GM11168 (cell line): ENCODE measurements at regions not wholly inside any gene's neighbourhood (a gene's known extent, or its start where the extent isn't known, plus 50 kb on each side); places are given as distances from the start of the nearest gene placed in this dataset.

ENCODE experiments used
- in situ Hi-C: fragments of 300-500 bp; cut with MboI; formaldehyde crosslinking; loops from one replicate; pipeline ENCODE4 v1.12.0; 2022; ENCODE audit warnings: low sequenced_read_pairs; ENCODE audit not compliant: unreplicated experiment

DNA sequence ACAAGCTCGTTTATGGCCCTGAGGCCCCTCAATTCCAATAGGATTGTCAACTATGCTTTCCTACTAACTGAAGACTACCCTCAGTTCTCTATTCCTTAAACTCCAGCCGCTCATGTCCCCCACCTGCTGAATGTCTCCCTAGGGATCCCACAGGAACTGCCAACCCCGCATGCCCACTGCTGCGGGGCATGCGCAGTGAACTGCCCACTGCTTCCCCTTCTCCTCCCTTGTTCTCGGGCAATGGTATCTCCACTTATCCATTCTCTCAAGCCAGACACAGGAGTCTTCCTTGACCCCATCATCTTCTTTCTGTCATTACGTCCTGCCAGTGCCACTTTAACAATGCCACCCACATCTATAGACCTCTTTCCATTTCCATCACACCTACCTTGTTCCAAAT, 90.0 kb downstream of the FGF18 start:
- in situ Hi-C loops: no loop called here

DNA sequence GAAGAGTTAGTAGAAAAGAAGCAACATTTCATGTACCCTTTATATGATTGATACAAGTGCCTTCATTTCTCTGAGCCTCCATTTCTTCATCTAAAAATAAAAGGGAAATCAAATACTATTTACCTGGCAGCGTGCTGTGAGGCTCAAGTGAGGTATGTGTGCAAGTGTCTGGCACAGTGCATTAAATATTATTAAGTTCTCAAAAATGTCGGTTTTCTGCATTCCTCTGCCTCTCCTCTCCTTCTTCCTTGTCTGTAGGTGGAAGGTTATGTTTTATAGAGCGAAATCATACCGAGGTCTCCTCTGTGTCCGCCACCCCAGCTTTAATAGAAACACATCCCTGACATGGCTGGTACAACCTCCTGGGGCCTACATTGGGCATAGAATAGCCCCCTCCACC, 93.0 kb downstream of the FGF18 start:
- in situ Hi-C loops: no loop called here

DNA sequence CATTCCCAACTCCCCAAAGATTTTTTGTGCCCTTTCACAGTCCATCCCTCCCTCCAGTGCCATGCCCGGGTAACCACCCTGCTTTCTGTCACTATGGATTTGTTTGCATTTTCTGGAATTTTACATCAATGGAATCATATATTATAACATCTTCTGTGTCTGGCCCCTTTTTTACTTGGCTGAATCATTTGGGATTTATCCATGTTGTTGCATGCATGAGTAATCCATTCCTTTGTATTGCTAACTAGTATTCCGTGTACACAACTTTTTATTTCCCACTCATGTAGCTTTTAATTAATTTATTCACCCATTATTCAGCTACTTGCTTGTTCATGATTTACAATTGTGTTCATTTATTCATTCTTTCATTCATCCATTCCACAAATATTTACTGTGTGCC, 94.1 kb downstream of the FGF18 start:
- in situ Hi-C loops: no loop called here

DNA sequence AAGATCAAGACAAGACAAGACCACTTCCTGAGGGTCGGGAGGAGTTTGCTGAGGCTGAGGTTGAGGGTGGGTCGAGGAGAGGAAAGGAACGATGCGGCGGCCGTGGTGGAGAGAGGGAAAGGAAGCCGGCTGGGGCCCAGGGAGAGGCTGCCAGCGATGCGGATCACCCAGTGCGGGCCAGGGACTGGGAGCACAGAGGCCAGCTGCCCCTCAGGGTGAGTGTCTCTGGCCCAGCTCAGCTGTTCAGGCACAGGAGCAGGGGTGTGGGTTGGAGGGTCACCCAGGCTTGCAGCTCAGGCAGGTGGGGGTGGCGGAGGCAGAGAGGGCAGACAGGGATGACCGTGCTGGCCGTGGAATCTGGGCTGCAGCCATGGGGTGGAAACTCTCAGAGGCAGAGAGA, 99.5 kb downstream of the FGF18 start:
- in situ Hi-C loops: no loop called here

DNA sequence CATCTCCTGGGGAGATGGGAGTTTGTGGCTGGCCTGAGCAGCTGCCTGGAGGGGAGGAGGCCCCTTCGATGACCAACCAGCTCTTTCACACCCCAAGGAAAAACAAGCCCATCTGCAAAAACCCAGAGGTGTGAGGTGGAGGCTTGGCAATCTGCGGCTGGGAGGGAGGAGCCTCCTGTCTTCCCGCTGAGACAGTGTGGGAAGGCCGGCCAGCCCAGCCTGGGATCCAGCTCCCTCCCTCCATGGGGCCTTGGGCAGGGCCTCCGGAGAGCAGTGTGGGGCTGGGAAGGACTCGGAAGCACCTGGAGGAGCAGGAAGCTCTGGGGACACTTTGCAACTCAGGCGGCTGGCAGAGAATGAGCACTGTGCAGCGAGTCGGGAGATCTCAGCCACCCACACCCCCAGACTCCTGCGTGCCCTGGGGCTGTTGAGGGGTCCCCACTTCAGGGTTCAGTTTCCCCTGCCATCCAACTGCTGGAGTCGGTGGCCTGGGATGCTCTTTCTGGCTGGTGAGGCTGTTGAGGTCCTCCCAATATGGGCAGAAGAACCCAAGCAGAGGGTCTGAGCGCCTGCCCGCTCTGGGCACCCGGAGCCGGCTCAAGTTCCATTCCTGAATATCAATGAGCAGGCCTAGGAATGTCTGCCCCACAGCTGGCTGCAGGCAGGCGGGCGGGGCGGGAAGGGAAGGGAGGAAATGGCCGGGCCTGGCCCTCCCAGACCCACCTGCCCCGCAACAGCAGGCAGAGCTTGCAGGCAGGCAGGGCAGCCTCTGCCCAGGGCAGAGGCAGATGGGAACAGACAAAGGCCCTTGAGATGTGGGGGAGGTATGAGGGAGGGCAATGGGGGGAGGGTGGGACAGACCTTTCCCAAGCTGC, 101.1 kb downstream of the FGF18 start:
- in situ Hi-C loops: no loop called here

DNA sequence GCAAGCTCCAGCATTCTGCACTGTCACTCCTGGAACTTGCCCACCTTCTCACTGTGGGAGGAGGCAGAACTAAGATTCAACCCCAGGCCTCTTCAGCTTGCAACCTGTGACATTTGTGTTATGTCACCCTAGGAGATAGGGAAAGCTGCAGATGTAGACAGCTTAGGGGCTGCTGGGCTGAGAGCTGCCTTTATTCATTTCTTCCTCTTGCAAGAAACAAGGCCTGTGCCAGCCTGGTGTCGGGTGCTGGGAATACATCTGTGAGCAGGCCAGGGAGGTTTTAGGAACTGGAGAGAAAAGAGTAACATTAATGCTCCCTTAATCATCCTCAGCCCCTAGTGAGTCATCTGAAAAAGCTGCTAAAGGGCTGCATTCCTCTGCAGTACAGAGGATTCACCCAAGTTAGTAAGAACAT, 101.8 kb downstream of the FGF18 start:
- in situ Hi-C loops: no loop called here

DNA sequence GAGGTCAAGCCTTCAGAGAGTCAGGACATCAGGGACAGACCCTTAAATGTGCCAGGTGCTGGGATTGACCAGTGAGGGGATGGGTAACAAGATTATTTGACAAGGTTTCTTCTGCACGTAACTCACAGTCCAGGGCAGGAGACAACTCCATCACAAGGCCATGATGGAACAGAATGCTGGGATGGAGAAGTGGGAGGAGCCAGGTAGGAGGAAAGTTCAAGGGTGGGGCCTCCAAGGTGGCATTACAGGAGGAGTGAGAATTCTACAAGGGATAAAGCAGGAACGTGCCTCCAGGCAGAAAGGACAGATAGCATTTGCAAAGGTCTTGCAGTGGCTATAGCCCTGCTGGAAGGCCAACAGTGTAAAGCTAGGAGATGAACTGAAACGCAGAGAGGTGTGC, 102.2 kb downstream of the FGF18 start:
- in situ Hi-C loops: no loop called here

DNA sequence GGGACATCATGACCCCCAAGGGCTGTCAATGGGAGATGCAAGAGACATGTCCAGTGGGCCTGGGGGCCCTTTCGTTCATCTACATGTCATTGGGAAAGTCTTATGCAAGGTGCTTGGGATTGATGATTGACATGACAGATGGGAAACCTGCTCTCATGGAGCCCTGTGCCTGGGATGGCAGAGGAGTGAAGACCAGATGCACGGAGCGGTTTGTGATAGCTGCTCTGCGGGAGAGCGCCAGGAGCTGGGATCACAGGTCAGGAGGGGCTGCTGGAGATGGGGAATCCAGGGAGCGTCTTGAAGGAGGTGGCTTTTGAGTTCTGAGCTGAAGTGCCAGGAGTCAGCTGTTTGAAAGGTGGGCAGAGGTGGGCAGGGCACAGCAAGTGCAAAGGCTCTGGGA, 104.3 kb downstream of the FGF18 start:
- in situ Hi-C loops: no loop called here

DNA sequence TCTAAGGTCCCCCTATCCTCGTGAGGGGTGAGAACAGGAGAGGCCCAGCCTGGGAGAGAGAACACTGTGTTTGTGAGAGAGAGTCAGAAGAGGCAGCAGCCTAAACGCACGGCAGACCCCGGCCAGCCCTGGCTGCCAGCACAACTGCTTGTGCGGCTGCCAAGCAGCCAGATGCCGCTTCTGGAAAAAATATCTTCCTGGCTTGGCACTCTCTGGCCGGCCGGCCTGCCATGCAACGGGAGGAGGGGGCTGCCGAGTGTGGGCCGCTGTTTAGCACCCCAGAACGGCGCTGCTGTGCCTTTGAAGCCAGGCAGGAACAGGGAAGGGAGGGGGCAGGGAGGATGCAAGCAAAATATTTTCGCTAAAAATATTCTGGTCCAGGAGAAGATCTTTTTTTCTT, 105.0 kb downstream of the FGF18 start:
- in situ Hi-C loops: no loop called here

DNA sequence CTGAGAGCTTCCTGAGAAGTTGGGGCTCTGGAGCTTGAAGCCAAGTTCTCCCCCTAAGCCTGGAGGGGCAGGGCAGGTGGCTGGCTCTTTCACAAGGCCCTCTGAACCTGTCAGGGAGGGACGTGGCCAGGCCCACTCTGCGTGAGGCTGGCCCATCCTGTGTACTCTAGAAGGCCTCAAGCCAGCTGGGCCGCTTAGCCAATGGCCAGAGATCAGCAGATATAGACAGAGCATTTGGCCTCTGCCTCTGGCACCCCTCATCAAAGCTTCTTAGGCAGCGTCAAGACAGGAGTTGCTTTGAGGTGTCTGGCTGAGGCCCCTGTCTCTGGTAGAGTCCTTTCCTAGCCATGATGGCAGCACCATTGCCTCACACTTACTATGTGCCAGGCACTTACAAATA, 105.6 kb downstream of the FGF18 start:
- in situ Hi-C loops: no loop called here

DNA sequence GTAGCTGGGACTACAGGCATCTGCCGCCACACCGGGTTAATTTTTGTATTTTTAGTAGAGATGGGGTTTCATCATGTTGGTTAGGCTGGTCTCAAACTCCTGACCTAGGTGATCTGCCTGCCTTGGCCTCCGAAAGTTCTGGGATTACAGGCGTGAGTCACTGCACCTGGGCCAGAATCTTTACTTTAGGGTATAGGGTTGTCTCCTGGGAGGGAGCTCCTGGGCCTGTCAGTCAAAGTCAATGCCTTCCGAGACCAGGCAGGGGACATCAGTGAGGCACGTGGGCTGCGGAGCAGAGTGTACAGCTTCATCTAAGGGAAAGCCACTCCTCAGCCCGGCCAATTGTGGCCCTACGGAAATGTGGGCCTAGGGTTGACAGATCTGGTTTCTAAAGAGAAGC, 108.6 kb downstream of the FGF18 start:
- in situ Hi-C loops: no loop called here

DNA sequence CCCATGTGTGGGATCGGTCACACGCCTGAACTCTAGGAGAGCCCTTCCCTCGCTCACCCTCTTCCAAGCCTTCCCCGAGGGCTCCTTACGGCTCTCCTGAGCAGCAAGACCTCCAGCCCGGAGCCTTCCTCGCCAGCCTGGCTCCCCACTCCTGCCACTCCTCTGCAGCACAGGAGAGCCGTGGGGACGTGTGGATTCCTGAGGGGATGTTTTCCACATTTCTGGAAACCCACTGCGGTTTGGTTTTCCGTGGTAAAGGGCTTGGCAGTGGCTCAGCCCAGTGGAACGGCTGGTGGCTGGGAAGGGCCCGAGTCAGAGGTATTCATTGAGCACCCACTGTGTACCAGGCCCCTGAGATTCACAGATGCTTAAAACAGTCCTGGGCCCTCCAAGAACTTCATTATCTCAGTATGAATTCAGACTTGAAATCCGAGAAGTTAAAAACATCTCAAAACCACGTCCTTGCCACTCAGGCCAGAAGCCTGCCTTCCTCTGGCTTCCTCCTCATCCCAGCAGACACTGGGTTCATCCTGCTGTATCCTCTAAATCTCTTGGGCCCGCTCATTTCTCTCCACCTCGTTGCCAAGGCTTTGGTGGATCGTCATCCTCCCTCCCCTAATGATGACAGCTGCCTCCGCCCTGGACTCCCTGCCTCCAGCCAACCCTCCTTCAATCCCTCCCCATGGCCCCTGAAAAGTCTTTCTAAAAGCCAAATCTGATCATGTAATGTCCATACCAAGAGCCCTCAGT, 109.6 kb downstream of the FGF18 start:
- in situ Hi-C loops: no loop called here

DNA sequence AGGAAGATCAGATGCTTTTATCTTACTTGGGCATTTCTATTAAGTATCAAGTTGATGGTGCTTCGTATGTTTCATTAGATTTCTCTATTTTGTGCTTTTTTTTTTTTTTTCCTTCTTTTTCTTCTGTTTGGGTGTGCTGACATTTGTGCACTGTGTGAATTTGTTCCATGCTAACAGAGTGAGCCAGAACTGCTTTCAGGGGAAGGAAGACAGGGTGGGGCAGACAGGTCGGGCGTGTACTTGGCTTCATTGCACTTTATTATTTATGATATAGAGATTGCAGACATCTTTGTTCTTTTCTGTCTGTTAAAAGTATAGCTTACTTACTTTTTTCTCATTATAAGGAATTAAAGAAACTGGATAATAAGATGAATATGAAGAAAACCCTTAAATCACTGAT, 112.2 kb downstream of the FGF18 start:
- in situ Hi-C loops: no loop called here

DNA sequence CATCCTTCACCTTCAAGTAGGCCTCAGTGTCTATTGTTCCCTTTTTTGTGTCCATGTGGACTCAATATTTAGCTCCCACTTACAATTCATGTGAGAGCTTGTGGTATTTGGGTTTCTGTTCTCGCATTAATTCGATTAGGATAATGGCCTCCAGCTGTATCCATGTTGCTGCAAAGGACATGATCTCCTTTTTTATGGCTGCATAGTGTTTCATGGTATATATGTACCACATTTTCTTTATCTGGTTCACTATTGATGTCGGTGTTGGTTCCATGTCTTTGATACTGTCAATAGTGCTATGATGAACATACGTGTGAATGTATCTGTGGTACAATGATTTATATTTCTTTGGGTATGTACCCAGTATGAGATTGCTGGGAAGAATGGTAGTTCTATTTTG, 113.7 kb downstream of the FGF18 start:
- in situ Hi-C loops: no loop called here

DNA sequence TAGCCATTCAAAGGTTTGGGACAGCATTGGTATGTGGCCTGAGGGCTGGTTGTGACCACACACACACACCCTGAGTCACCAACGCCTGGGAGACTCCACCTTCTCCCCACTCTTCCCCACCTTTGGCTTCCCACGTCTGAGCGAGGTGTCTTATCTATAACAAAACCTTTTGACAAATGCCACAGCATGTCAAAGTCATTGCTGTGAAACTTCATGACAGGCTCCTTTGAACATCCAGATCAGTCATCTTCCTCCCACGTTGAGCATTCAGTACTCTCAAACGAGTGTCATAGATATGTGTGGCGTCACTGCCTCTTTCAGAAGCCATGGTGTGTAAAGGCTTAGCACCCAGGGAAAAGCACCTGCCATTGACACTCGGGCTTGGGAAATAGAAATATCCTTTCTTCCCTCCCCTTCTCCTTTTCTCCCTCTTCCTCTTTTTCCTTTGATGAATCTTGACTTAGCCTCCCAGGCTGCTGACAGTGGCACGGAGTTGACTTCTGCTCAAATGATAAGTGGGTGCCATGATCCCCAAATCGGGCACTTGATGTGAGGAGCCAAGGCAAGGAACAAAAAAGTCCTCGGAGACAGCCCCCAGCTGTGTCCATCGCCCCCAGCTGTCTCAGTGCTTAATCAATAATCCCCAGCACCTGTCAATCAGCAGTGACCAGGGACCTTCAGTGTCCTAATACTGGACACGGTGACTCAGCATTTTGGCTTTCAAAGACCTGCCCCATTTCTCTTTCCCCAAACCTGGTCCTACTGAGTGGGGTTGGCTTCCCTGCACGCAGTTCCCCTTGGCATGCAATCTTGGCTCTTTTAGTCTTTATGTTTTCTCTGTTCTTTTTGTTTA, 114.8 kb downstream of the FGF18 start:
- in situ Hi-C loops: no loop called here

DNA sequence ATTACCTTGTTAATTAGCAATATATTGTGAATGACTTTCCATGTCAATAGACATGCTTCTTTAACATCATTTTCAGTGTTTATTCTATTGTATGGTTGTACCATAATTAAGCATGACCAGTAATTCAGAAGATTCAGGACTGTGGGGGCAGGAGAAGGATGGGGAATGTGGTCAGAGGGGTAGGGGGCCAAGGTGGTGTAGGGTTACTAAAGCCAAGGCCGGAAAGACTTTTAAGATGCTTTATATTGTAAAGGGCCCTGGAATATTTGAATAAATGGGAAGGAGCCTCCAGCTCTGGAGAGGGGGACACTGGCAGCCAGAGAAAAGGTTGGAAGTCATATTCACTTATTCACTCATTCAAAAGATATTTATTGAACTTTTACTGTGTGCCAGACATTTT, 115.7 kb downstream of the FGF18 start:
- in situ Hi-C loops: no loop called here

DNA sequence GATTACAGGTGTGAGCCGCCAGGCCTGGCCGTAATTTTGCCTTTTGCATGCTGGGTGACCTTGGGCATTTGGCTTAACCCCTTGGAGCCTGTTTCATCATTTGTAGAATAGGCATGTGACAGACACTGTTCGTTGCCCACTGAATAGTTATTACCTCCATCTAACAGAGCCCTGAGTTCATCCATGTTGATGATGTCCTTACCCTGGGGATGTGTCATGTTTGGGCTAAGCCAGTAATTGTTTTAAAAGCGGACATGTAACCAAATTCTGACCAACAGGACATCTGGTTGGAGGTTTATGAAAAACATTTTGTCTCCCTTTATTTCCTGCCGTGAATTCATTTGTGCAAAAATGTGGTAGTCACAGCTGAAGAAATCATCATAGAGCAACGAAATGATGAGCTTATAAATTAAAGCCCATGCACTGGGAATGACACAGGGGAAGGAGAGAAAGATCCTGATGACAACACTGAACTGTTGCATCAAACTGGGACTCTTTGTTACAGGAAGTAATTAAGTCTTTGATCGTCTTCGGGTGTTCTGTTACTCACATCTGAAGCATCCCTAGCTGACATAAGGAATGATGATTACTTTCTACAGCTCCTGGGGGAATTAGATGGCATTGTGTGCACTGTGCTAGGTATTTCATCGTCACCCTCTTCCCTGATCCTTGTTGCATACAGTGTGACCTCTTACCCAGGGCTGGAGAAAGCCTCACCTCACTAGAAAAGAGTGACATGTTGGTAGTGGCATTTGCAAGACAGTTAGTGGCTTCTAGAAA, 117.8 kb downstream of the FGF18 start:
- in situ Hi-C loops: no loop called here

DNA sequence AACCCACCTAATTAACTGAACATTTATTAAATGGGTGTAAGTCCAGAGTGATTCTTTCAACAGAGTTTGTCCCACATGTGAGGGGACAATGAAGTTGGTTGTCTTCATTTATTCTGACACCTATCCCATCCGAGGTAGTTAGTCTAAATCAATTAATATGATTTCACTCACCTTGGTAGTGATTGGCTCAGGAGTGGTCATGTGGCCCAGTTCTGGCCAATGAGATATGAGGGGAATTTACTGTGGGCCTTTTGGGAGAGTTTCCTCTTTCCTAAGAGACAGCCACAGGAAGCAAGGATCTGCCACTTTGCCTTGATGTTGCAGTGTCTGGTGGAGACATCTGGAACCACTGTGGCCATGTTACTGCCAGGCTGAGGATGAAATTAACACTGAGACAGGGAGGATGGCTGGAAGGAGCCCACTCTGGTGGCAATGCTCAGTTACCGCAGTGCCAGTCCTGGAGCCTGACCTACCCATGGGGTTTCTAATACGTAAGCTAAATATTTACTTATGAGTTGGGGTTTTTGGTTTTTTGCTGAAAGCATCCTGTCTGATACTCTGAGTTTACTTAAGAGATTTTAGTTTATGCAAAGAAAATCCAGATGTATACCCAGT, 118.6 kb downstream of the FGF18 start:
- in situ Hi-C loops: no loop called here

DNA sequence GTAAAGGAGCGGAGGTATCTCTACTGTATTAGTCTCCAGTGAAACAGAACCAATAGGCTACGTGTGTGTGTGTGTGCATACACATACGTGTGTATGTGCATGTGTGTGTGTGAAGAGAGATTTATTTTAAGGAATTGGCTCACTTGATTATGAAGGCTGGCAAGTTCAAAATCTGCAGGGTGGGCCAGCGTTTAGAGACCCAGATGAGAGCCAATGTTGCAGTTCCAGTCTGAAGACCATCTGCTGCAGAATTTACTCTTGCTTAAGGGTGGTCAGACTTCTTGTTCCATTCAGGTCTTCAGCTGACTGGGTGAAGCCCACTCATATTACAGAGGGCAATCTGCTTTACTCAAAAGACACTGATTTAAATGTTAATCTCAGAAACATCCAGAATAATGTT, 119.2 kb downstream of the FGF18 start:
- in situ Hi-C loops: no loop called here

DNA sequence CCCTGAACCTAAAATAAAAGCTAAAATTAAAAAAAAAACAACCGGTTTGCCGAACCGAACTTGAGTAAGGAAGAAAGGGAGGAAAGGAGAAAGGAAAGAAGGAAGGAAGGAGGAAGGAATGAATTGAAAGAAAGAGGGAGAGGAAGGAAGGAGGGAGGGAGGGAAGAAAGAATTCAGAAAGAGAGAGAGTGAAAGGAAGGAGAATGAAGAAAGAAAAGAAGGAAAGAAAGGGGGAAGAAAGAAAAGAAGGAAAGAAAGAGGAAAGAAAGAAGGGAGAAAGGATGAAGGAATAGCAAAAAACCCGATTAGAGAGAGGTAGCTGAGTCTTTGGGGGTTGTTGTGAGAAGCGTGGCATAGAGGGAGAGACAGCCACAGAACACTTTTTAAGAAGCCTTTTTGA, 121.4 kb downstream of the FGF18 start:
- in situ Hi-C loops: no loop called here
